A549 (cell line): ENCODE measurements at regions not wholly inside any gene's neighbourhood (a gene's known extent, or its start where the extent isn't known, plus 50 kb on each side); places are given as distances from the start of the nearest gene placed in this dataset.

Experiments used
- KDM5A ChIP-seq: fragments of 200-600 bp; sonication (generic); IDR thresholded peaks from 2 replicates; pipeline ENCODE4 v1.6.1; 2016; ENCODE audit warnings: antibody characterized with exemption, mild to moderate bottlenecking
- MYC ChIP-seq: IDR thresholded peaks from 2 replicates; pipeline ENCODE4 v1.6.1; 2012; ENCODE audit warnings: mild to moderate bottlenecking, inconsistent platforms, low read length, improper control_type of control experiment, borderline replicate concordance
- POLR2A ChIP-seq: IDR thresholded peaks from 2 replicates; pipeline ENCODE4 v1.6.1; 2012; ENCODE audit warnings: mild to moderate bottlenecking, low read length
- RAD21 ChIP-seq, 2 experiments: fragments of >200 bp in 1 of 2; sonication (Bioruptor Twin) in 1 of 2; formaldehyde crosslinking in 1 of 2; IDR thresholded peaks in 1 of 2; conservative IDR thresholded peaks in 1 of 2; 2 replicates in 1 of 2; 3 replicates in 1 of 2; pipeline ENCODE4 v1.6.1; 2012 to 2018; ENCODE audit warnings: inconsistent platforms in 1 of 2
- RARB ChIP-seq: fragments of 250-450 bp; sonication (Bioruptor Pico); IDR thresholded peaks from 2 replicates; pipeline ENCODE4 v1.8.0; 2021; ENCODE audit warnings: mild to moderate bottlenecking, moderate library complexity
- ZFP36 ChIP-seq: fragments of 450-650 bp; IDR thresholded peaks from 2 replicates; pipeline ENCODE4 v1.6.1; 2014; ENCODE audit warnings: borderline replicate concordance; ENCODE audit not compliant: partially characterized antibody
- TF ChIP-seq, protein P1 (sequence below): fragments of >200 bp; sonication (Bioruptor Twin); formaldehyde crosslinking; IDR thresholded peaks from 3 replicates; pipeline ENCODE4 v1.5.1; 2016

DNA sequence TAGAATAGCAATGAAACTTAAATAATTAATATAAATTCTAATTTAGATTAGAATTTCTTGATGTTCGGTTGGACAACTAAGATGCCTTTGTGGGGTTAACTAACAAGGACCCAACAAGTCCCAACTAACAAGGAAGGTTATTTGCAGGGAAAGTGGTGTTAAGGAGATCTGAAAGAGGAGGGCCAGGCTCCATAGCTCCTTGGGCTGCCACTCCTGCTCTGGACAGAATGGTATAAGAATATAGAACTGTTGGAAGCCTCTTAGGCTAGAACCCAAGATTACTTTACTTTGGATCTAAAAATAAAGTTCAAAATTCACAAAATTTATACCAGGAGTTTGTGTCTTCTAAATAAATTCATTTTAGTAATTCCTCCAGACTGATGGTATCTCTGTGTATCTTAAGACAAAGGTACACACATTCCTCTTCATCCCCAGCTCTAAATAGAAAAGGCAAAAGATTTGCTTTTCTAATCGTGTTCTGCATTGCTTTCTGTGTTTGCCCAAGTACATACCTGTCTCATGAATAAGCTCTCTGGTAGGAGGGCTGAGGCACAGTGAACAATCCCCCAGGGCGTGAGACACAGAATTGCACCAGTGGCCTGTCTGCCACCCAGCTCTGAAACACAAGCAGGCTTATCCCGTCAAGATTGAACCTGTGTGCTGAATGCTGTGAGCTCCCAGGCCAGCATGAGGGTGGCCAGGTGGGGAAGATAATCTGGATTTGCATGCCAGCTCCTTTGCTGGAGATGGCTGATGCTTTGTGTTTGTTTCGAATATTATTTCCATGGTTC lies 176.0 kb downstream of the ACKR3 start:
- no peak for TF ChIP-seq POLR2A
- TF ChIP-seq MYC, result no peak
- TF ChIP-seq, protein P1, sequence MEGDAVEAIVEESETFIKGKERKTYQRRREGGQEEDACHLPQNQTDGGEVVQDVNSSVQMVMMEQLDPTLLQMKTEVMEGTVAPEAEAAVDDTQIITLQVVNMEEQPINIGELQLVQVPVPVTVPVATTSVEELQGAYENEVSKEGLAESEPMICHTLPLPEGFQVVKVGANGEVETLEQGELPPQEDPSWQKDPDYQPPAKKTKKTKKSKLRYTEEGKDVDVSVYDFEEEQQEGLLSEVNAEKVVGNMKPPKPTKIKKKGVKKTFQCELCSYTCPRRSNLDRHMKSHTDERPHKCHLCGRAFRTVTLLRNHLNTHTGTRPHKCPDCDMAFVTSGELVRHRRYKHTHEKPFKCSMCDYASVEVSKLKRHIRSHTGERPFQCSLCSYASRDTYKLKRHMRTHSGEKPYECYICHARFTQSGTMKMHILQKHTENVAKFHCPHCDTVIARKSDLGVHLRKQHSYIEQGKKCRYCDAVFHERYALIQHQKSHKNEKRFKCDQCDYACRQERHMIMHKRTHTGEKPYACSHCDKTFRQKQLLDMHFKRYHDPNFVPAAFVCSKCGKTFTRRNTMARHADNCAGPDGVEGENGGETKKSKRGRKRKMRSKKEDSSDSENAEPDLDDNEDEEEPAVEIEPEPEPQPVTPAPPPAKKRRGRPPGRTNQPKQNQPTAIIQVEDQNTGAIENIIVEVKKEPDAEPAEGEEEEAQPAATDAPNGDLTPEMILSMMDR, result no peak
- TF ChIP-seq KDM5A, result no peak
- TF ChIP-seq RARB (CRISPR knock-in tag), result no peak
- peak; percentile 18 to 56; a peak in 3 of 5 replicates for TF ChIP-seq RAD21 (conservative IDR thresholded peaks at IDR 0.05 in 1 of 2, IDR thresholded peaks at IDR 0.05 in 1 of 2)
- TF ChIP-seq ZFP36, result no peak
